UCSD-AML1 (cell line): ENCODE measurements at regions not wholly inside any gene's neighbourhood (a gene's known extent, or its start where the extent isn't known, plus 50 kb on each side); places are given as distances from the start of the nearest gene placed in this dataset.
"Not testable (repeated sequence)": the region's sequence is repeated elsewhere in the genome, so short reads cannot be mapped to it uniquely, and the experiment has no call there.

ENCODE experiments used
- DNase-seq: peaks from one replicate; lab custom pipeline; 2025; ENCODE audit not compliant: unreplicated experiment; lab: John Stamatoyannopoulos, UW

DNA sequence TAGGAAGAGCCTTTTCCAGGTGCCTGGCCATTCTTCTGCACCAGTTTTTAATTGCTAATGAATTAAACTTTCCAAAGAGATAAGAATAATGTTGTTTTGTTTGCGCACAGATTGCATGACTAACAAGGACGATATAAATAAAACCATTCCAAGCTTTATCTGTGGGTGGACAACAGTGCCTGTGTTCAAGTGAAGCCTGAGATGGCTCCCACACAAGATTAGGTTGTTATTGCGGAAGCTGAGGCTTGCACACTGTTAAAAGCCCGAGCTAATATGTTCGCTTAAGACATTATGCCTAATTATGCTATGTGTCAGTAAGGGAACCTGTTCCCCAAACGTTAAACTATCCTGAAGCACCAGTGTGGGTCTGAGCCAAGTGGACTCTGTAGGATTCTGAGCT is 58.5 kb upstream of the NBPF11 start:
- DNase-seq: not testable (repeated sequence)

DNA sequence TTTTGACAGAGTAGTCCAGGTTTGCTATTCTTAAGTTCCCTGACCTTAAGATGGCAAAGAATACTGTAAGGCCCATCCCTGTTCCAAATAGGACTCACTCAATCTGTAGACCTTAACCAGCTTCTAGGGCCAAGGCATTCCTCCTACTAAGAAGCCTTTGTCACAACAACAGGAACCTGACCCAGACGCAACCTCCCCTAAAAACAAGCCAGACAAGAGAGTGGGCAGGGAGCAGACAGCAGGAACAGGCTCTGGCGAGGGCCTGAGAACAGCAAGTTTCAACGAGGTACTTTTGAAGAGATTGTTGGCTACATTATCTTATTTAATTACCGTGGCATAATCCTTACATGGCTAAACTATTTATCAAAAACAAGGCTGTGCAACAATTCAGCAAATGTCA is 58.1 kb upstream of the NBPF11 start:
- not testable (repeated sequence) for DNase-seq

DNA sequence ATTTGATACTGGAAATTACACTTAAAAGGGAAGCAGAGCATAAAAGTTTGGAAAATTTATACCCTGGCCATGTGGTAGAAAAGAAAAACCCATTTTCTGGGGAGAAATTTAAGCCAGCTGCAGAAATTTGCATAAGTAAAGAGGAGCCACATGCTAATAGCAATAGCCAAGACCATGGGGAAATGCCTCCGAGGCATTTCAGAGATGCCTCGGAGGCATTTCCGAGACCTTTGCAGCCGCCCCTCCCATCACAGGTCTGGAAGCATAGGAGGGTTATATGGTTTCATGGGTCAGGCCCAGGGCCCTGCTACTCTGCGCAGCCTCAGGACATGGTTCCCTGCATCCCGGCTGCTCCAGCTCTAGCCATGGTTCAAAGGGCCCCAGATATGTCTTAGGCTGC is 49.9 kb upstream of the NBPF11 start:
- DNase-seq: not testable (repeated sequence)
